ENCODE measurements at regions not wholly inside any gene's neighbourhood (a gene's known extent, or its start where the extent isn't known, plus 50 kb on each side); places are given as distances from the start of the nearest gene placed in this dataset.

DNA sequence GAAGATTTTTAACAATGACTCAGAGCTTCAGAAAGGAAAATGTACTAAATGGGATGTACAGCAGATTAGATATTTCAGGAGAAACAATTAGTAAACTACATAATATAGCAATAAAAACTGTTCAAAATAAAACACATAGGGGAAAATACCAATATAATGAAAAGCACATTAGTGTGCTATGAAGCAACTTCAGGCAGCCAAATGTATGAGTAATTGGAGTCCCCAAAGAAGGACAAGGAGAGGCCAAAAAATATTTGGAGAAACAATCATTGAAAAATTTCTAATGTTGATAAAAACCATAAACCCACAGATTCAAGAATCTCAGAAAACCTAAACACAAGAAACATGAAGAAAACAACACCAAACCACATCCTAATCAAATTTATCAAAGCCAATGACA lies 129.3 kb upstream of the CHRDL1 start:
- TF ChIP-seq POLR2AphosphoS5 (IDR thresholded peaks at IDR 0.05; ENCODE audit: low read depth, low read length), result no peak
- TF ChIP-seq, protein P1, sequence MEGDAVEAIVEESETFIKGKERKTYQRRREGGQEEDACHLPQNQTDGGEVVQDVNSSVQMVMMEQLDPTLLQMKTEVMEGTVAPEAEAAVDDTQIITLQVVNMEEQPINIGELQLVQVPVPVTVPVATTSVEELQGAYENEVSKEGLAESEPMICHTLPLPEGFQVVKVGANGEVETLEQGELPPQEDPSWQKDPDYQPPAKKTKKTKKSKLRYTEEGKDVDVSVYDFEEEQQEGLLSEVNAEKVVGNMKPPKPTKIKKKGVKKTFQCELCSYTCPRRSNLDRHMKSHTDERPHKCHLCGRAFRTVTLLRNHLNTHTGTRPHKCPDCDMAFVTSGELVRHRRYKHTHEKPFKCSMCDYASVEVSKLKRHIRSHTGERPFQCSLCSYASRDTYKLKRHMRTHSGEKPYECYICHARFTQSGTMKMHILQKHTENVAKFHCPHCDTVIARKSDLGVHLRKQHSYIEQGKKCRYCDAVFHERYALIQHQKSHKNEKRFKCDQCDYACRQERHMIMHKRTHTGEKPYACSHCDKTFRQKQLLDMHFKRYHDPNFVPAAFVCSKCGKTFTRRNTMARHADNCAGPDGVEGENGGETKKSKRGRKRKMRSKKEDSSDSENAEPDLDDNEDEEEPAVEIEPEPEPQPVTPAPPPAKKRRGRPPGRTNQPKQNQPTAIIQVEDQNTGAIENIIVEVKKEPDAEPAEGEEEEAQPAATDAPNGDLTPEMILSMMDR (IDR thresholded peaks at IDR 0.05), result no peak
- no peak for TF ChIP-seq TCF7L2 (IDR thresholded peaks at IDR 0.05; ENCODE audit: low read depth, low read length)

Data from Panc1 (cell line).